ENCODE measurements at regions not wholly inside any gene's neighbourhood (a gene's known extent, or its start where the extent isn't known, plus 50 kb on each side); places are given as distances from the start of the nearest gene placed in this dataset.

DNA sequence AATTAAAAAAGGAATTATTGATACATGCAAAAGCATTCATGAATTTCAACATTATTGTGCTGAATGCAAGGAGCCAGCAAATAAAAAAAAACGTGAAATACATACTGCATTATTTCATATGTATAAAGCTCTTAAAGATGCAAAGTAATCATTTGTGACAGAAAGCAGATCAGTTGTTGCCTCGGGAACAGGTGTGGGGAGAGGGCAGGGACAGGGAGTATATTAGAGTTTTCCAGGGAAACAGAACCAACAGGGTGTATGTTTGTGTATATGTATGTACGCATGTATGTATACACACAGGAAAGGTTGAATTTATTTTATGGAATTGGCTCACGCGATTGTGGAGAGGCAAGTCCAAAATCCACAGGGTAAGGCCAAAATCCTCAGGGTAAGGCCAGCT lies 502.9 kb upstream of the ARGLU1 start:
- no peak for ATAC-seq
- Histone ChIP-seq H3K79me2 (ENCODE audit: control insufficient read depth, insufficient read depth, low read length) (no peaks in the 10 kb centered on the region), H3K36me3 (ENCODE audit: control insufficient read depth, insufficient read depth, low read length) (no peaks in the 10 kb centered on the region), H3K4me1 (replicated peaks in 1 of 2; ENCODE audit: control insufficient read depth in 2 of 2, insufficient read depth in 2 of 2, low read length in 2 of 2) (no peaks in the 10 kb centered on the region), H3K4me3 (no peak overlapping the region), H4K20me1 (replicated peaks; ENCODE audit: control insufficient read depth, insufficient read depth, low read length) (no peaks in the 10 kb centered on the region), H3K9ac (ENCODE audit: insufficient read depth in 1 of 2, low read depth in 2 of 2, low read length in 2 of 2) (no peak overlapping the region), H3K9me1 (ENCODE audit: control insufficient read depth, insufficient read depth, low read length) (no peaks in the 10 kb centered on the region), H2AFZ (ENCODE audit: low read depth, low read length) (no peak overlapping the region), H3K27ac (ENCODE audit: extremely low read depth, low read depth, low read length) (no peak overlapping the region), H3K9me3 (replicated peaks; ENCODE audit: control insufficient read depth, insufficient read depth, low read depth, low read length) (no peaks in the 10 kb centered on the region), H3K27me3 (ENCODE audit: control insufficient read depth in 2 of 2, insufficient read depth in 2 of 2, low read length in 2 of 2) (no peaks in the 10 kb centered on the region), H3K4me2 (ENCODE audit: insufficient read depth, low read length) (no peak overlapping the region)
- no TSS peak for BruUV-seq (replicated peaks)
- no peak for DNase-seq (ENCODE audit: extremely low read depth in 1 of 4, low spot score in 3 of 4)
- in situ Hi-C loops (cut with MboI): no loop called here
- FAIRE-seq: no peak
- intact Hi-C loops (cut with micrococcal nuclease): no loop called here
- TF ChIP-seq, protein P1, sequence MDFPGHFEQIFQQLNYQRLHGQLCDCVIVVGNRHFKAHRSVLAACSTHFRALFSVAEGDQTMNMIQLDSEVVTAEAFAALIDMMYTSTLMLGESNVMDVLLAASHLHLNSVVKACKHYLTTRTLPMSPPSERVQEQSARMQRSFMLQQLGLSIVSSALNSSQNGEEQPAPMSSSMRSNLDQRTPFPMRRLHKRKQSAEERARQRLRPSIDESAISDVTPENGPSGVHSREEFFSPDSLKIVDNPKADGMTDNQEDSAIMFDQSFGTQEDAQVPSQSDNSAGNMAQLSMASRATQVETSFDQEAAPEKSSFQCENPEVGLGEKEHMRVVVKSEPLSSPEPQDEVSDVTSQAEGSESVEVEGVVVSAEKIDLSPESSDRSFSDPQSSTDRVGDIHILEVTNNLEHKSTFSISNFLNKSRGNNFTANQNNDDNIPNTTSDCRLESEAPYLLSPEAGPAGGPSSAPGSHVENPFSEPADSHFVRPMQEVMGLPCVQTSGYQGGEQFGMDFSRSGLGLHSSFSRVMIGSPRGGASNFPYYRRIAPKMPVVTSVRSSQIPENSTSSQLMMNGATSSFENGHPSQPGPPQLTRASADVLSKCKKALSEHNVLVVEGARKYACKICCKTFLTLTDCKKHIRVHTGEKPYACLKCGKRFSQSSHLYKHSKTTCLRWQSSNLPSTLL (IDR thresholded peaks at IDR 0.05): no peak
- no peak for TF ChIP-seq MCM5 (IDR thresholded peaks at IDR 0.05; ENCODE audit: low read depth)
- no peak for TF ChIP-seq POLR3G (IDR thresholded peaks at IDR 0.05; ENCODE audit: extremely low read depth, insufficient read length, insufficient replicate concordance)
- no peak for TF ChIP-seq E2F3 (CRISPR knock-in tag; IDR thresholded peaks at IDR 0.05)
- no peak for TF ChIP-seq KDM4B (IDR thresholded peaks at IDR 0.05; ENCODE audit: borderline replicate concordance in 2 of 2, low read depth in 1 of 2)
- no peak for TF ChIP-seq ZBTB7A (IDR thresholded peaks at IDR 0.05; ENCODE audit: borderline replicate concordance, control insufficient read depth, low read depth, low read length)
- no peak for TF ChIP-seq CSDE1 (IDR thresholded peaks at IDR 0.05)
- no peak for TF ChIP-seq U2AF2 (optimal IDR thresholded peaks at IDR 0.05; ENCODE audit: low read depth, low read length)
- no peak for TF ChIP-seq MYBL2 (IDR thresholded peaks at IDR 0.05; ENCODE audit: low read depth)
- TF ChIP-seq MYBL2 (CRISPR knock-in tag; IDR thresholded peaks at IDR 0.05; ENCODE audit: borderline replicate concordance): no peak
- TF ChIP-seq ZNF212 (CRISPR knock-in tag; IDR thresholded peaks at IDR 0.05): no peak
- no peak for TF ChIP-seq RBM25 (IDR thresholded peaks at IDR 0.05; ENCODE audit: low read depth, low read length, severe bottlenecking)
- CTCF ChIA-PET (ENCODE audit: low intra/inter-chr PET ratio): no interaction called here
- POLR2A ChIA-PET: interaction anchor here (0.5 kb wide), 1 partner anchor 299 kb away, joined by 3 read pairs; no protein-coding TSS in a partner anchor
- 2% methylated on average over 4 of the region's 5 CpGs for WGBS (ENCODE audit: insufficient coverage, low coverage, missing lambda C conversion rate)

Measured in K562 (cell line).